Vagina (tissue), 2 donors: ENCODE measurements at regions not wholly inside any gene's neighbourhood (a gene's known extent, or its start where the extent isn't known, plus 50 kb on each side); places are given as distances from the start of the nearest gene placed in this dataset.

Source experiments
- CTCF ChIP-seq, 3 experiments: fragments of 450-650 bp in 2 of 3; fragments of 200-600 bp in 1 of 3; sonication (generic) in 1 of 3; IDR thresholded peaks; one replicate each; pipeline ENCODE4 v1.5.1; 2017 to 2019; ENCODE audit warnings: antibody characterized with exemption in 3 of 3, mild to moderate bottlenecking in 2 of 3, moderate library complexity in 2 of 3
- POLR2A ChIP-seq, 2 donors: fragments of 450-650 bp; IDR thresholded peaks; one replicate each; pipeline ENCODE4 v1.6.1; 2017; ENCODE audit warnings: antibody characterized with exemption in 2 of 2, mild to moderate bottlenecking in 2 of 2, moderate library complexity in 2 of 2

- TF ChIP-seq CTCF (IDR thresholded peaks at IDR 0.05) (no peak), POLR2A (IDR thresholded peaks at IDR 0.05) (no peak)
Observed at GRCh38 chr6:12636336-12636735, 80.2 kb upstream of the PHACTR1 start.
